Astrocyte of the spinal cord (primary cell): ENCODE measurements at regions not wholly inside any gene's neighbourhood (a gene's known extent, or its start where the extent isn't known, plus 50 kb on each side); places are given as distances from the start of the nearest gene placed in this dataset.
A peak's percentile ranks its signal among the peaks of the same experiment; 100 is the strongest.

Source experiments
- DNase-seq: peaks from one replicate; pipeline ENCODE4 v3.0.0; 2011; ENCODE audit warnings: low read depth, low spot score
- H3K4me3 ChIP-seq: 2 replicates; pipeline ENCODE4 v1.5.1; 2011; ENCODE audit warnings: low read depth, mild to moderate bottlenecking, low read length, moderate library complexity
- CTCF ChIP-seq: IDR thresholded peaks from 2 replicates; pipeline ENCODE4 v1.5.1; 2012; ENCODE audit warnings: low read depth, mild to moderate bottlenecking, low read length, inconsistent platforms
- in situ Hi-C: cut with HindIII; loops from 2 replicates; pipeline ENCODE4 v1.10.0; 2017; ENCODE audit warnings: low sequenced_read_pairs

- no peak for DNase-seq
Observed at GRCh38 chr4:138845054-138845453, 170.5 kb upstream of the NOCT start.

GRCh38 chr4:138843616-138844015 is 172.0 kb upstream of the NOCT start:
- in situ Hi-C loops, result no loop called here
- no peak for DNase-seq
- TF ChIP-seq CTCF, result no peak
- no peak overlapping the region for H3K4me3 ChIP-seq

More at GRCh38 chr4:138845054-138845453, 170.5 kb upstream of the NOCT start:
- TF ChIP-seq CTCF, result no peak
- no peak overlapping the region for H3K4me3 ChIP-seq
- in situ Hi-C loops, result no loop called here

- no peak overlapping the region for H3K4me3 ChIP-seq
- in situ Hi-C loops, result no loop called here
- no peak for DNase-seq
- TF ChIP-seq CTCF, result no peak
Observed at GRCh38 chr4:138841343-138841742, 174.2 kb upstream of the NOCT start.

GRCh38 chr4:138838251-138838650 is 177.3 kb upstream of the NOCT start:
- in situ Hi-C loops, result no loop called here
- no peak overlapping the region for H3K4me3 ChIP-seq
- TF ChIP-seq CTCF, result no peak
- no peak for DNase-seq

GRCh38 chr4:138835832-138836533 is 179.6 kb upstream of the NOCT start:
- TF ChIP-seq CTCF, result no peak
- no peak overlapping the region for H3K4me3 ChIP-seq
- in situ Hi-C loops, result no loop called here
- DNase-seq, result peak; percentile 23

GRCh38 chr4:138833974-138834373 is 181.6 kb upstream of the NOCT start:
- DNase-seq, result no peak
- TF ChIP-seq CTCF, result no peak
- in situ Hi-C loops, result no loop called here
- no peak overlapping the region for H3K4me3 ChIP-seq

- no peak for TF ChIP-seq CTCF
- in situ Hi-C loops, result no loop called here
- H3K4me3 ChIP-seq, result no peak overlapping the region
- DNase-seq, result no peak
Observed at GRCh38 chr4:138832563-138832962, 183.0 kb upstream of the NOCT start.
